ENCODE measurements at regions not wholly inside any gene's neighbourhood (a gene's known extent, or its start where the extent isn't known, plus 50 kb on each side); places are given as distances from the start of the nearest gene placed in this dataset.
"Not testable (repeated sequence)": the region's sequence is repeated elsewhere in the genome, so short reads cannot be mapped to it uniquely, and the experiment has no call there.

DNA sequence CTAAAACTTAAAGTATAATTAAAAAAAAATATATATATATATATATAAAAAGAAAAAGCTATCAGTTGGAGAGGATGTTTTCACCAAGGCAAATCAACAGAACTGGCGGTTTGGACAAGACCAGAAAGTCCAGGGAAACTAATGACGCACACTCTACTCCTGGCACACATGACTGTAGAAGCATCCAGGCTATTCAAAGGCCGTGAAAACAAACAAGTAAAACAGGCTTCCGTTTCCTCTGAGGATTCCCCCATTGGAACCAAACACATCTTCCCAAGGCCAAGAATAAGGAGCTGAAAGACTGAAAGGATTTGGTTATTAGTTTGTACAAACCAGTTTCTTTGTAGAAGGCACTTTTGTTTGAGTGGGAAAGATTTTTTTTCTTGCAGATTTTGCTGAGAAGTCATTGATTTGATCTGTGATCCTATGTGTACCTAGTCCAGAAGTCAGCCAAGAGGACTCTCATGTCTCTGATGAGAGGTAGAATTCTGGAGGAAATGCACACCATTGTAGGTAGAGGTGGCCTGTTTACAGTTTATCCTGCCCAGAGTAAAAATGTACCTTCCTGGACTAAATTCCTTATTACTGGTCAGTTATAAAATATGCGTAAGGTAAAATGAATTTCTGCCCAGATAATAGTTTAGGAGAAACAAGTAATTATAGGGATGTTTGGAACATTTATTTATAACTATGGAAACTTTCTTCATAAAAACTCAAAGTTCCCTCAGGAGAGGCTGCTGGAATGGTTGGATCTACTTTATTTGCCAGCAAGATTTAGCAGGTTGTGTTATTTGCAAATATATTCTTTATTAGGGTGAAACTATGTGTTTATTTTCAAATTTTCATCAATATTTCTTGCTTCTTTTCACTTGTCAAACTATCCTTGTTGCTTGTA lies 66.5 kb downstream of the DMP1 start:
- DNase-seq (ENCODE audit: low spot score): no peak

DNA sequence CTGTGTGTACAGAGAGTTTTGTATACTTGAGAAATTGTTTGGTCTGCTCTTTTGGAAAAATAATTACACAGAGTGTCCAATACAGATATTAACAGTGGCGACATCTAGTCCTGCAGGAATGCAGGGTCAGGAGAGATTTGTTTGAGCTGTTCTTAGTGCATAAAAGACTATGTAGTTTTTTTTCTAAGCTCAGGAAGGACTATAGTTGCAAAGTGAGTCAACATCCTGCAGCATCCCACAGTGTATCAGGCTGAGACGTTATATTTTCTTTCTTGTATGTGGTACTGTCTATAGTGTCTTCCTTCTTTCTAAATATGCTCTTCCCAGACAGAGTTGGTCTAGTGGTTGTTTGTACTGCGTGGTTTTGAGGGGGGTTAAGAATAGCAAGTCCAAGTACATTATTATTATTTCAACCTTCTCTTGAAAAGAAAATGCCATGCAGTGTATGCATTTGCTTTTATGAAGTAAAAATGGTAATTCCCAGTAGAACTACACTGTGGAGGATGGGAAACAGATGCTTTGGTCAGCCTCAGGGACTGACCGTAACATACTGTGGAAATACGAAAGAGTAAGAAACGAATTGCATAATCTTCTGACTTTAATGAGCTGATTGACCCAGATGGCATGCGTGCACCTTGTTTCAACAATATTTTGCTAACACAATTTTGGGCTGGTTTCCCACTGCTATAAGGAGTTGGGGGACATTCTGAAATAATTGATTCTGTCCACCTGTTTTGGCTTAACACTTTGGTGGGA lies 67.4 kb downstream of the DMP1 start:
- DNase-seq (ENCODE audit: low spot score): no peak

DNA sequence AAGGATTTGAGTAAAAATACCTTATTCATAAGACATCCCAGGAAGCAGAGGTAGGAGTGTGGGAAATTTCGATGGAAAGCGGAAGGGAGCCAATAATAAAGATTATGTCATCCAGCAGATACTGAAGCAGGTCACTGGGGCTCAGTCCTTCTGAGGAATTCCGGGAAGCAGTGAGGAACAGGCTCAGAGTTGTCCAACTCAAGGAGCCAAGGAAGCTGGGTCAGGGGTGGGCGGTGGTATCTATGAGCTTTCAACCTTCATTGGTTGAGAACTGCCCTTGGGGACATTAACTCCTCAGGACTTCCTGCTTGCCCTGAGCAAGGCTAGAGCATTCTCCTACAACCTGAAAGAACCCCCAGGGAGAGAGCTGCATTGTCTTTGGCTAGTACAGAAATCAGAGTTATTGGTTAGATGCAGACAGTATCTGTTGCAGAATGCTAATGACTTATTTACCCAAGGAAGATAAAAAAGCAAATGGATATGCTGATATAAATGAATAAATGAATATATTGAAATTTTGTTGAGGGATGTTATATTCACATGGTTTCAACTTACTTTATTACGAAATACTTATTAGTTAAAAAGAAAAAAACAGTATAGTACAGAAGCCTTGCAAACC lies 68.2 kb downstream of the DMP1 start:
- DNase-seq (ENCODE audit: low spot score): no peak

DNA sequence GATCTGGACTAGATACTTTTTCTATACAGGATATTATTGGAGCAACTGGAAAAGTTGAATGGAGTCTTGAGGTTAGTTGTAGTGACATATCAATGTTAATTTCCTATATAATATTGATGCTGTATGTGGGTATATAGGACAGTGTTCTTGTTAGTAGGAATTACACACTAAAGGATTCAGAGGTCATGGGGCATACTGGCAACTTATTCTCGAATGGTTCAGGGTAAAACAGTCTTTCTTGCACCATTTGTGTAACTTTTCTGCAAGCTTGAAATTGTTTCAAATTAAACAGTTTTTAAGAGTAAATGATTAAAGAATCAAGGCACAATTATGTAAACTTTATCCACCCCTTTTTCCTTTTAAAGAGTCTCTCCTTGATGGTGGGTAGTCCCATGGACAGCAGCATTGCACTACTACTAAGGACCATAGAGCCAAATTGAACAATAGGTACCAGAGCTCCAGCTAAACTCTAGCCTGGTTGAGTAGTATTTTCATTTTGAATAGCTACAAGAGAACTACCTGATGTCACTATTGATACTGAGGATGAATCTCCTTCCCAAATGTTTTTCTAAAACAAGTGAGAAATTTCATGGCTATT lies 70.1 kb downstream of the DMP1 start:
- DNase-seq (ENCODE audit: low spot score): no peak

DNA sequence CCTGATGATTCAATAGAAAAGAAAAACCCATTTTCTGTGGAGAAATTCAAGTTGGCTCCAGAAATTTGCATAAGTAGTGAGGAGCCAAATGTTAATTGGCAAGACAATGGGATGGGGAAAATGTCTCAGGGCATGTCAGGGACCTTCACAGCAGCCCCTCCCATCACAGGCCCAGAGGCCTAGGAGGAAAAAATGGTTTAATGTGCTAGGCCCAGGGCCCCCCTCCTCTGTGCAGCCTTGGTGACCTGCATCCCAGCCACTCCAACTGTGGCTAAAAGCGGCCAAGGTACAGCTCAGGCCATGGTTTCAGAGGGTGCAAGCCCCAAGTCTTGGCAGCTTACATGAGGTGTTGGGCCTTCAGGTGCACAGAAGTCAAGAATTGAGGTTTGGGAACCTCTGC lies 74.1 kb upstream of the IBSP start:
- not testable (repeated sequence) for DNase-seq (ENCODE audit: low spot score)

DNA sequence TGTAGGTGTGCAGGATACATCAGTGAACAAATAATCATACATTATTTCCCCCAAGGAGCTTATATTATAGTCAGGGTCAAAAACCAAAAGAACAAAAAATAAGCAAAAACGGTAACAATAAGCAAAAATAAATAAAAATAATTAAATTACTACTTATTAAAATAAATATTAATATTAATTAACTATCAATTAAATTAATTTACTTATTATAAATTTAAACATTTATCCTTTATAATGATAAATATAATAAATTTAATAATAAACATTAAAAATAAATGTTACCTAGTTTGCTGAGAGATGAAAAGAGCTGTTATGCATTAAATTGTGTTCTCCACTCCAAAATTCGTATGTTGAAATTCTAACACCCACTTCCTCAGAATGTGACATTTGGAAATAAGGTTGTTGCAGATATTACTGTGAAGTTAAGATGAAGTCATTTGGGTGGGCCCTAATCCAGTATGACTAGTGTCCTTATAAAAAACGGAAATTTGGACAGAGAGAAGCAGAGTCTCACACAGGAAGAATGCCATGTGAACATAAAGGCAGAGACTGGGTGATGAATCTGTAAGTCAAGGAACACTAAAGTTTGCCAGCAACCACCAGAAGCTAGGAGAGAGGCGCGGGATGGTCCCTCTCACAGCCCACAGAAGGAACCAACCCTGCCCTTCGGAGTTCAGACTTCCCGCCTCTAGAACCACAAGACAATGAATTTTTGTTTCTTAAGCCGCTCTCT lies 67.2 kb upstream of the IBSP start:
- DNase-seq (ENCODE audit: low spot score): peak; percentile 29

DNA sequence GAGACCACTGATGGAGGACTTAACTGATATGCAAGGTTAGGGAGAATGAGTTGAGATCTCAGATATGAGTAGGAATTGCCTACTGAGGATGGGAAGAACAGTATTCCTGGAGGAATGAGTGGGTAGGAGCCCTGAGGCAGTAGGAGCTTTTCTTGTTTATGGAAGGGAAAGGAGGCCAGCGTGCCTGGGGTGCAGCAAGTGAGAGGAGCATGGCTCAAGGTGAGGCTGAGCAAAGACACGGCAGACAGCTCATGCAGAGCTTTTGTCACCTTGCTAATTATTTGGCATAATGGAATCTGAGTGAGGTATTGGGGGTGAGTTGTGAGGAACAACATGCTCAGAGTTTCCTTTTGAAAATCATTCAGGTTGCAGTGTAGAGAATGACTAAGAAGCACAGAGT lies 65.3 kb upstream of the IBSP start:
- no peak for DNase-seq (ENCODE audit: low spot score)

DNA sequence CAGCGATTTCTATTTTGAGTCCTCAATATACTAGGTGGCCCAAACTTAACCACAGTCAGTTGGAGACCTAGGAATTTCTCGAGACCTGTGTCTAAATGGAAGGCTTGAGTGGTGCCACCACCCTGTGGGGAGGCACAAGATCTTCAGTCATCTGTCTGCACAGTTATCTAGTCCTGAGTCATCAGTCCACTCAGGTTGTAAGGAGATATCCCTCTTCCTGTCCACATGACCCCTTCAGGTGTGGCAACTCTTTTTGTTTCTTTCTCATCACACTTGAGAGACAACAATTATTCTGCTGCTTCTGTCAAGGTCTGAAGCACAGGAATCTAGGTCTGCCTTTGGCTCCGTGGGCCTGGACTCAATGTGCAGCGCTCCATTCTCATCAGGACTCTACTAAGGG lies 64.4 kb upstream of the IBSP start:
- peak; percentile 12 for DNase-seq (ENCODE audit: low spot score)

DNA sequence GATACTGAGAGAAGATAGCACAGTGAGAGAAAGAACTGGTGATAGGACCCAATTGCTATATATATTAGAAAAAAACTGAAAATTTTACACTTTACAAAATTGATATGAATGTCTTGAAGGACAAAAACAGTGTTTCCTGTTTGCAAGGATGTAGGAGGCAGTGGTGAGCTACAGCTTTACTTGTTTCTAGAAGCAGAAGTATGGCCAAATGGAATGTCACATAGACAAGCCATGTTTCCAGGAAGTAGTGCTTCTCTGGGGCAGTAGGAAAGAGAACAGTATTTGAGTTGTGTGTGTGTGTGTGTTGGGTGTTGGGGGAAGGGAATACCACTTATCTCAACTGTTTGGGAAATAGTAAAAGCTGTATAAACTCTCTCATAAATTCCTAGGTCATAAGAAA lies 60.9 kb upstream of the IBSP start:
- no peak for DNase-seq (ENCODE audit: low spot score)

DNA sequence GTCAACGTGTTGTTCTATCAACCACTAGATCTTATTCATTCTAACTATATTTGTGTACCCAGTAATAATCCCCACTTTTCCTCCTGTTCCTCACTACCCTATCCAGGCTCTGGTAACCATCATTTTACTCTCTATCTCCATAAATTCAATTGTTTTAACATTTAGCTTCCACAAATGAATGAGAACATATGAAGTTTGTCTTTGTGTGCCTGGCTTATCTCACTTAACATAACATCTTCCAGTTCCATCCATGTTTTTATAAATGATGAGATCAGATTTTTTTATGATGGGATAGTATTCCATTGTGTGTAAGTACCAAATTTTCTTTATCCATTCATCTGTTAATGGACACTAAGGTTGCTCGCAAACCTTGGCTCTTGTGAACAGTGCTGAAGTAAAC lies 59.9 kb upstream of the IBSP start:
- no peak for DNase-seq (ENCODE audit: low spot score)

DNA sequence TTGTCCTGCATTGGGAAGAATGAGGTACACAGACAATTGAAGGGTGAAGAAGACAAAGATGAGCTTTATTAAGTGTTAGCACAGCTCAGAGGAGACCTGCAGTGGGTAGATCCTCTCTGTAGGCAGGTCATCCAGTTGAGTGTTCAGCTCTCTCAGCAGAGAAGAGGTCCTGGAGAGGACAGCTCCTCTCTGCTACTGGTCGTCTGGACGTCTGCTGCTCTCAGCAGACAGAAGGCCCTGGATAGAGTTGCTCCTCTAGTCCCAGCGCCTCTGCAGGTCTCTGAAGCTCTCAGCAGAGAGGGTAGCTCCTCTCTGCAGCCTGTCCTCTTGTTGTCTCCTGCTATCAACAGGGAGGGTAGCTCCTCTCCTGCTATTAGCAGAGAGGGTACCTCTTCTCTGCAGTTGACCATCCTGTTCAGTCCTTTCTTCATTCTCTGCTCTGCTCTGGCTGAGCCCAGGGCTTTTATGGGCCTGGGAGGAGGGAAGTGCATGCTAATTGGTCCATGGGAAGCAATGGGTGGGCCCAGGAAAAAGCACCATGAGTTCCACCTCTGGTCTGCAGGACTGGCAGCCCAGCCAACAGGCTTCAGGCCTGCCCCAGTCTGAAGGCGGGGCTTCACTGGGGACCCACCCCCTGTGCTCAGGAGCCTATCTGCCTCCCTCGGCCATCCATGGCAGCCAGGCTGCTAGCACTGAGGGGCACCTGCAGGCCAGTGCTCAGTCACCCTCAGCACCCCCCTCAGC lies 54.1 kb upstream of the IBSP start:
- DNase-seq (ENCODE audit: low spot score): no peak

DNA sequence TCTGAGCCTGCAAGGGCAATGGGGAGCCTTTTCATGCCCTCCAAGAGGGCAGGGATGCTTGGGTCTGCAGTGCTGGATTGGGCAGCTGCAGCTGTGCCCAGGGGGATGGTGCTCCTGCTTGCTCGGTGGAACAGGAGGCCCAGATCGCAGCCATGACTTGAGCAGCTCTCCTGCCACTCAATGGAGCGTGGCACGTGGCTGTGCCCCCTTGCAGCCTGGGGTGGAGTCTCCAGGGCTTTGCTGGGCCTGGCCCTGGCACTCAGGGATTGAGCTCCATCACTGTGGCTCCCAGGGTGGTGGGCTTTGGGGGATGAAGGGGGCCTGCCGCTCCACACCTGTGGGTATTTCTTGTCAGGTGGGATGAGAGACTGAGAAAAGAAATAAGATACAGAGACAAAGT lies 53.4 kb upstream of the IBSP start:
- no peak for DNase-seq (ENCODE audit: low spot score)

All from A172 (cell line).